Caco-2 (cell line): ENCODE measurements at regions not wholly inside any gene's neighbourhood (a gene's known extent, or its start where the extent isn't known, plus 50 kb on each side); places are given as distances from the start of the nearest gene placed in this dataset.

ENCODE experiments used
- BruUV-seq: library from RNA; stranded (reverse); fragments of 400-500 nt; replicated peaks from 2 replicates; lab custom pipeline; 2021; lab: Mats Ljungman, UMichigan
- CTCF ChIA-PET: fragments of 300-600 bp; sonication (Branson Sonifier 250); formaldehyde crosslinking; loops from one replicate; lab custom pipeline; 2022; ENCODE audit warnings: antibody characterized with exemption; lab: Charles Lee
- POLR2A ChIA-PET: fragments of 300-600 bp; sonication (Branson Sonifier 250); formaldehyde crosslinking; loops from one replicate; lab custom pipeline; 2022; ENCODE audit warnings: antibody characterized with exemption; lab: Charles Lee
- DNase-seq, 2 experiments: peaks; one replicate each; pipeline versions ENCODE4 v3.0.0 to v3.0.0-alpha.2; 2020 to 2022
- H3K27me3 ChIP-seq: replicated peaks from 2 replicates; pipeline ENCODE4 v1.6.0; 2011; ENCODE audit warnings: low read length; ENCODE audit not compliant: control insufficient read depth, insufficient read depth
- H3K36me3 ChIP-seq: 2 replicates; pipeline ENCODE4 v1.5.1; 2011; ENCODE audit warnings: low read length; ENCODE audit not compliant: control insufficient read depth, insufficient read depth
- H3K4me1 ChIP-seq: fragments of 250-450 bp; sonication (Bioruptor Pico); 2 replicates; pipeline ENCODE4 v1.5.1; 2020; ENCODE audit warnings: mild to moderate bottlenecking
- H3K4me3 ChIP-seq: 2 replicates; pipeline ENCODE4 v1.5.1; 2011; ENCODE audit warnings: low read depth, mild to moderate bottlenecking, control low read depth, low read length
- H3K9me3 ChIP-seq: fragments of 250-450 bp; sonication (Bioruptor Pico); 2 replicates; pipeline ENCODE4 v1.5.1; 2020; ENCODE audit warnings: mild to moderate bottlenecking, moderate library complexity
- H3K27ac Mint-ChIP-seq: one replicate; pipeline ENCODE4 v1.8.0; 2022; ENCODE audit warnings: mixed read lengths; ENCODE audit not compliant: unreplicated experiment
- H3K27me3 Mint-ChIP-seq: one replicate; pipeline ENCODE4 v1.8.0; 2022; ENCODE audit warnings: mixed read lengths; ENCODE audit not compliant: insufficient read depth, unreplicated experiment
- H3K36me3 Mint-ChIP-seq: one replicate; pipeline ENCODE4 v1.8.0; 2022; ENCODE audit warnings: mild to moderate bottlenecking, mixed read lengths; ENCODE audit not compliant: insufficient read depth, unreplicated experiment
- H3K4me1 Mint-ChIP-seq: one replicate; pipeline ENCODE4 v1.8.0; 2022; ENCODE audit warnings: low read depth, mixed read lengths; ENCODE audit not compliant: unreplicated experiment
- H3K4me3 Mint-ChIP-seq: one replicate; pipeline ENCODE4 v1.8.0; 2022; ENCODE audit warnings: mild to moderate bottlenecking, moderate library complexity, mixed read lengths; ENCODE audit not compliant: unreplicated experiment
- H3K9me3 Mint-ChIP-seq: one replicate; pipeline ENCODE4 v1.8.0; 2022; ENCODE audit warnings: mixed read lengths; ENCODE audit not compliant: unreplicated experiment
- CTCF ChIP-seq, 2 experiments: fragments of 200-600 bp in 1 of 2; IDR thresholded peaks; 1 replicate in 1 of 2; 2 replicates in 1 of 2; pipeline versions ENCODE4 v1.5.1 to v1.8.0; 2011 to 2022; ENCODE audit warnings: antibody characterized with exemption in 1 of 2, control low read depth in 1 of 2, inconsistent platforms in 1 of 2, low read depth in 1 of 2, low read length in 1 of 2, mild to moderate bottlenecking in 1 of 2, moderate library complexity in 1 of 2; ENCODE audit not compliant: insufficient read depth in 1 of 2, severe bottlenecking in 1 of 2, unreplicated experiment in 1 of 2
- intact Hi-C: fragments of 100-400 bp; cut with micrococcal nuclease; formaldehyde crosslinking; loops from one replicate; pipeline ENCODE4 v1.10.0; 2022; ENCODE audit not compliant: unreplicated experiment

GRCh38 chr4:138305050-138305449 is 62.9 kb upstream of the SLC7A11 start:
- Histone ChIP-seq H3K4me1 (no peaks in the 10 kb centered on the region), H3K36me3 (no peaks in the 10 kb centered on the region), H3K27me3 (no peaks in the 10 kb centered on the region), H3K9me3 (no peaks in the 10 kb centered on the region), H3K4me3 (no peak overlapping the region)
- H3K36me3 Mint-ChIP-seq: no peaks in the 10 kb centered on the region
- H3K27me3 Mint-ChIP-seq: peaks cover 7% of the 10 kb centered on the region
- no TSS peak for BruUV-seq
- H3K4me3 Mint-ChIP-seq: no peak overlapping the region
- intact Hi-C loops: no loop called here
- no peak overlapping the region for H3K27ac Mint-ChIP-seq
- no peaks in the 10 kb centered on the region for H3K9me3 Mint-ChIP-seq
- no peaks in the 10 kb centered on the region for H3K4me1 Mint-ChIP-seq
- TF ChIP-seq CTCF (IDR thresholded peaks at IDR 0.05; ENCODE audit: insufficient read depth in 1 of 2, low read depth in 1 of 2, low read length in 1 of 2, severe bottlenecking in 1 of 2, unreplicated experiment in 1 of 2): no peak
- POLR2A ChIA-PET: no interaction called here
- CTCF ChIA-PET: no interaction called here
- no peak for DNase-seq

- ChIA-PET POLR2A (no interaction called here), CTCF (no interaction called here)
- Histone ChIP-seq H3K4me3 (no peak overlapping the region), H3K36me3 (no peaks in the 10 kb centered on the region), H3K27me3 (no peaks in the 10 kb centered on the region), H3K9me3 (no peaks in the 10 kb centered on the region), H3K4me1 (no peaks in the 10 kb centered on the region)
- Mint-ChIP-seq H3K4me3 (no peak overlapping the region), H3K4me1 (no peaks in the 10 kb centered on the region), H3K36me3 (no peaks in the 10 kb centered on the region), H3K27ac (no peak overlapping the region), H3K9me3 (no peaks in the 10 kb centered on the region), H3K27me3 (no peaks in the 10 kb centered on the region)
- BruUV-seq: no TSS peak
- TF ChIP-seq CTCF (IDR thresholded peaks at IDR 0.05; ENCODE audit: insufficient read depth in 1 of 2, low read depth in 1 of 2, low read length in 1 of 2, severe bottlenecking in 1 of 2, unreplicated experiment in 1 of 2): no peak
- intact Hi-C loops: no loop called here
- DNase-seq: no peak
Measured at GRCh38 chr4:138301536-138301935, 59.4 kb upstream of the SLC7A11 start.

GRCh38 chr4:138300616-138301015 is 58.5 kb upstream of the SLC7A11 start:
- Histone ChIP-seq H3K4me3 (no peak overlapping the region), H3K36me3 (no peaks in the 10 kb centered on the region), H3K27me3 (no peaks in the 10 kb centered on the region), H3K4me1 (no peaks in the 10 kb centered on the region), H3K9me3 (no peaks in the 10 kb centered on the region)
- Mint-ChIP-seq H3K27me3 (no peaks in the 10 kb centered on the region), H3K4me3 (no peak overlapping the region), H3K36me3 (no peaks in the 10 kb centered on the region), H3K27ac (no peak overlapping the region), H3K9me3 (no peaks in the 10 kb centered on the region), H3K4me1 (no peaks in the 10 kb centered on the region)
- intact Hi-C loops: no loop called here
- POLR2A ChIA-PET: no interaction called here
- CTCF ChIA-PET: no interaction called here
- no peak for DNase-seq
- no TSS peak for BruUV-seq
- no peak for TF ChIP-seq CTCF (IDR thresholded peaks at IDR 0.05; ENCODE audit: insufficient read depth in 1 of 2, low read depth in 1 of 2, low read length in 1 of 2, severe bottlenecking in 1 of 2, unreplicated experiment in 1 of 2)
